Tibial nerve (tissue), 4 donors: ENCODE measurements at regions not wholly inside any gene's neighbourhood (a gene's known extent, or its start where the extent isn't known, plus 50 kb on each side); places are given as distances from the start of the nearest gene placed in this dataset.

Source experiments
- DNase-seq, 2 donors: peaks; one replicate each; pipeline ENCODE4 v3.0.0-alpha.2; 2019; ENCODE audit warnings: low spot score in 2 of 2
- H3K27ac ChIP-seq, 4 donors: fragments of 200-600 bp; sonication (generic) in 3 of 4; one replicate each; pipeline ENCODE4 v1.5.1; 2017 to 2019; ENCODE audit warnings: mild to moderate bottlenecking in 1 of 4
- H3K27me3 ChIP-seq, 2 donors: fragments of 200-600 bp; sonication (generic) in 1 of 2; one replicate each; pipeline versions ENCODE4 v1.5.1 to v1.6.0; 2017 to 2019
- H3K36me3 ChIP-seq, 3 donors: fragments of 200-600 bp; sonication (generic); one replicate each; pipeline ENCODE4 v1.5.1; 2018 to 2019
- H3K4me1 ChIP-seq, 4 donors: fragments of 200-600 bp; sonication (generic) in 3 of 4; one replicate each; pipeline ENCODE4 v1.5.1; 2017 to 2019
- H3K4me3 ChIP-seq, 4 donors: fragments of 200-600 bp; sonication (generic) in 3 of 4; one replicate each; pipeline ENCODE4 v1.5.1; 2017 to 2019; ENCODE audit warnings: mild to moderate bottlenecking in 1 of 4, moderate library complexity in 1 of 4
- H3K9me3 ChIP-seq, 4 donors: fragments of 200-600 bp; sonication (generic) in 3 of 4; one replicate each; pipeline ENCODE4 v1.5.1; 2017 to 2019
- EP300 ChIP-seq, 2 donors: sonication (generic); formaldehyde crosslinking; IDR thresholded peaks; one replicate each; pipeline ENCODE4 v1.6.1; 2017; ENCODE audit warnings: antibody characterized with exemption in 2 of 2, mild to moderate bottlenecking in 1 of 2
- POLR2A ChIP-seq, 2 donors: fragments of 450-650 bp; IDR thresholded peaks; one replicate each; pipeline ENCODE4 v1.6.1; 2017; ENCODE audit warnings: antibody characterized with exemption in 2 of 2, mild to moderate bottlenecking in 2 of 2, moderate library complexity in 2 of 2
- WGBS, 2 donors: methylation state at CpG; one replicate each; pipeline ENCODE4 v1.1.5; 2018; 5-methylcytosine and 5-hydroxymethylcytosine counted together
- TF ChIP-seq, protein P1 (sequence below), 5 experiments: fragments of 200-600 bp in 3 of 5; fragments of 450-650 bp in 2 of 5; sonication (generic) in 3 of 5; IDR thresholded peaks; one replicate each; pipeline ENCODE4 v1.5.1; 2016 to 2019; ENCODE audit warnings: antibody characterized with exemption in 5 of 5, mild to moderate bottlenecking in 3 of 5, moderate library complexity in 2 of 5

DNA sequence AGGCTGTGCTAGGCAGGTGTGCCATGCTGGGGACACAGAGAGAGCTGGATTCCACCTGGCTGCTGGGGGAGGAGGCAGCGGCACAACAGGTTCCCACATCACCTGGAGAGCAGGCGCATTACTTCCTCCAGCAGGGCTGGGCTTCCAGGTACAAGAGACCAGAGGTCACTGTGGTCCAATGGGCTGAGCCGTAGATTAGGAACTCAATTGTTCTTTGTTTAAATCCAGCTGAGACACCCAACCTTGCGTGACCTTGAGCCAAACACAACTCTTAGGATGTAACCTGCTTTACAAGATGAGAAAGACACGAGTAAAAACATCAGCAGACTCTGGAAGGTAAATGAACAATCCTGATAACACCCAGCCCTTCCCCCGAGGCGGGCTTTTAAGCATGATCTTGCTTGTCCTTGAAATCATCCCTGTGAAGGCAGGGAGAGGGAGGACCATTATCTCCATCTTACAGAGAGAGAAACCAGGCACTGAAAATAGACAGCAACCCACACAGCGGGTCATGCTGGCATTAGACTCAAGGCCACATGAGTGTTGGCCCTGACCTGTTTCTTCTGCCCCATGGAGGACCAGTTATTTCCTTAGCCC is 216.5 kb upstream of the RREB1 start:
- TF ChIP-seq, protein P1, sequence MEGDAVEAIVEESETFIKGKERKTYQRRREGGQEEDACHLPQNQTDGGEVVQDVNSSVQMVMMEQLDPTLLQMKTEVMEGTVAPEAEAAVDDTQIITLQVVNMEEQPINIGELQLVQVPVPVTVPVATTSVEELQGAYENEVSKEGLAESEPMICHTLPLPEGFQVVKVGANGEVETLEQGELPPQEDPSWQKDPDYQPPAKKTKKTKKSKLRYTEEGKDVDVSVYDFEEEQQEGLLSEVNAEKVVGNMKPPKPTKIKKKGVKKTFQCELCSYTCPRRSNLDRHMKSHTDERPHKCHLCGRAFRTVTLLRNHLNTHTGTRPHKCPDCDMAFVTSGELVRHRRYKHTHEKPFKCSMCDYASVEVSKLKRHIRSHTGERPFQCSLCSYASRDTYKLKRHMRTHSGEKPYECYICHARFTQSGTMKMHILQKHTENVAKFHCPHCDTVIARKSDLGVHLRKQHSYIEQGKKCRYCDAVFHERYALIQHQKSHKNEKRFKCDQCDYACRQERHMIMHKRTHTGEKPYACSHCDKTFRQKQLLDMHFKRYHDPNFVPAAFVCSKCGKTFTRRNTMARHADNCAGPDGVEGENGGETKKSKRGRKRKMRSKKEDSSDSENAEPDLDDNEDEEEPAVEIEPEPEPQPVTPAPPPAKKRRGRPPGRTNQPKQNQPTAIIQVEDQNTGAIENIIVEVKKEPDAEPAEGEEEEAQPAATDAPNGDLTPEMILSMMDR (IDR thresholded peaks at IDR 0.05), result no peak
- TF ChIP-seq POLR2A (IDR thresholded peaks at IDR 0.05) (no peak), EP300 (IDR thresholded peaks at IDR 0.05) (no peak)
- no peak overlapping the region for H3K27ac ChIP-seq
- peaks cover 0 to 7% (median 0%) of the 10 kb centered on the region in 4 donors for H3K4me1 ChIP-seq
- no peak for DNase-seq
- H3K9me3 ChIP-seq, result no peaks in the 10 kb centered on the region
- no peaks in the 10 kb centered on the region for H3K27me3 ChIP-seq
- no peaks in the 10 kb centered on the region for H3K36me3 ChIP-seq
- no peak overlapping the region for H3K4me3 ChIP-seq
- WGBS, 2 donors, result 88 to 96% methylated on average over 8 of the region's 8 CpGs

DNA sequence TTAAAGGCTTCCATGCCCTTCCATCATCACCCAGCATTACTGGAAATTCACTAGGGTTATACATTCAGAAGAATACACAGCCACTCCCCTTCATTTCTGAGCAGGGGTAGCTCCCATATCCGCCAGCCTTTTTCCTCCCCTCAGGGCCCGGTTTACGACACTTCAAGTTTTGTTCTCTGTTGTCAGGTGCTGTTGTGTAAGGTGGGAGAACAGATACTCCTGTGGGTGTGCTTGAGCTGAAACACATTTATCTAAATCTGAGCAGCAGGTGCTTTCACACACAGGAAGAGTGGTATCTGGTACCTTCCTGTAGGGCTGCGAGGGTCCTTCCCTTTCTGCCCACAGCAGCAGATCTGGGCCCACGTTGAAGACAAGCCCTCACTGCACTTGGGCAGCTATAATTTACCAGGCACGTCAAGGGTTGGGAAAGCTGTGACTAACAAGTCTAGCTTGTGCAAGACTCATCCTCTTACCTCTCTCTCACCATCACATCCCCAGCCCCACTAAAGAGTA is 215.8 kb upstream of the RREB1 start:
- no peak overlapping the region for H3K27ac ChIP-seq
- H3K4me3 ChIP-seq, result no peak overlapping the region

DNA sequence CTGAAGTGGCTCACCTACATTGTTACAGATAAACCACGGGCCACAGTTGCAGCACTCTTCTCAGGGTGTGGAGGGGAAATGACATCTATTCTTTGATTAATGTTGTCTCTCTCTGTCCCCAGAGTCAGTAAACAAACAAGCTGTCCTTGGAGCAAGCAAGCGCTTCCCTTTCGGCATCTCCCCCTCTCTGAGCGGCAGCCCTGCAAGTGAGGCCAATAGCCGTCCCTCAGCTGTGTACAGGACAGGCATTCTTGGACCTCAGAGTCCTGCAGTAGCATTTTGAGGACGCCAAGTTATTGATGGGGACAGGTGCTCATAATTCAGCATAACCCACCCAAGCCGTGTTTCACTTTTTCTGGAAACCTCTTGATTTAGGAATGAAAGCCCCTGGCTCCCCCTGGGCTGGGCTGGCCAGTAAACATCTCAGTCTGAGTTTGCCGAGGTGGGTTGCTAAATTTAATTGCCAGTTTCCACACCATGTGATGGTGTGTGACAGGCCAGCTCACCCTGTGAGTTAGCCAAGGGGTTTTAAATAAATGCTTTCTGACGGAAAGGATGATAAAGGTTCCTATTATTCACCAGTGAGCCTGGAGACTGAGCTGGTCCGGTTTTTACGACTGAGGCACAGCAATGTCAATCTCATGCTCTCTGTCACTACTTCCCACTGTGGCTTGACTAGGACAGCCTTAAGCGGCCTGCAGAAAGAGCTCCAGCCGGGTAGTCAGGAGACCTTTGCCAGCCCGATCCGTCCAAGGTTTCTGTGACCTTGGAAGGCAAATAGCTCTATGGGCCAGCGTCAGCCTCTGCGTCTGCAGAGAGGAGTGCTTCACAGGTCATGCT is 214.8 kb upstream of the RREB1 start:
- Histone ChIP-seq H3K4me3 (no peak overlapping the region), H3K27ac (no peak overlapping the region), H3K4me1 (peaks cover 0 to 7% (median 0%) of the 10 kb centered on the region in 4 donors), H3K27me3 (no peaks in the 10 kb centered on the region), H3K36me3 (no peaks in the 10 kb centered on the region), H3K9me3 (no peaks in the 10 kb centered on the region)
- 66% methylated on average over 16 to 17 of the region's 17 CpGs for WGBS, 2 donors
- no peak for DNase-seq
- TF ChIP-seq EP300 (IDR thresholded peaks at IDR 0.05) (no peak), POLR2A (IDR thresholded peaks at IDR 0.05) (no peak)
- TF ChIP-seq, protein P1 (IDR thresholded peaks at IDR 0.05), result no peak

More for the DNA sequence above, 215.8 kb upstream of the RREB1 start:
- Histone ChIP-seq H3K36me3 (no peaks in the 10 kb centered on the region), H3K4me1 (peaks cover 0 to 7% (median 0%) of the 10 kb centered on the region in 4 donors), H3K27me3 (no peaks in the 10 kb centered on the region), H3K9me3 (no peaks in the 10 kb centered on the region)
- 77 to 81% methylated on average over 6 of the region's 6 CpGs for WGBS, 2 donors
- no peak for DNase-seq
- TF ChIP-seq, protein P1 (IDR thresholded peaks at IDR 0.05), result no peak
- no peak for TF ChIP-seq EP300 (IDR thresholded peaks at IDR 0.05)
- TF ChIP-seq POLR2A (IDR thresholded peaks at IDR 0.05), result no peak

GRCh38 chr6:6893701-6894100 is 214.1 kb upstream of the RREB1 start:
- Histone ChIP-seq H3K4me3 (no peak overlapping the region), H3K36me3 (no peaks in the 10 kb centered on the region), H3K27ac (no peak overlapping the region), H3K27me3 (no peaks in the 10 kb centered on the region), H3K4me1 (peaks cover 0 to 7% (median 0%) of the 10 kb centered on the region in 4 donors), H3K9me3 (no peaks in the 10 kb centered on the region)
- DNase-seq, result no peak
- TF ChIP-seq, protein P1 (IDR thresholded peaks at IDR 0.05), result no peak
- WGBS, 2 donors, result 82 to 87% methylated on average over 19 of the region's 19 CpGs

- DNase-seq, result no peak
- Histone ChIP-seq H3K4me3 (no peak overlapping the region), H3K27me3 (no peaks in the 10 kb centered on the region), H3K4me1 (peaks cover 0 to 1% (median 0%) of the 10 kb centered on the region in 4 donors), H3K36me3 (no peaks in the 10 kb centered on the region), H3K27ac (no peak overlapping the region), H3K9me3 (no peaks in the 10 kb centered on the region)
- WGBS, 2 donors, result 95 to 98% methylated on average over 3 of the region's 3 CpGs
- TF ChIP-seq POLR2A (IDR thresholded peaks at IDR 0.05) (no peak), EP300 (IDR thresholded peaks at IDR 0.05) (no peak)
- TF ChIP-seq, protein P1 (IDR thresholded peaks at IDR 0.05), result no peak
Observed at GRCh38 chr6:6895929-6896328, 211.8 kb upstream of the RREB1 start.
